PC-9 (cell line): ENCODE measurements at regions not wholly inside any gene's neighbourhood (a gene's known extent, or its start where the extent isn't known, plus 50 kb on each side); places are given as distances from the start of the nearest gene placed in this dataset.

Experiments used
- BruUV-seq: library from RNA; stranded (reverse); fragments of 400-500 nt; replicated peaks from 2 replicates; lab custom pipeline; 2021; lab: Mats Ljungman, UMichigan
- CTCF ChIA-PET: fragments of 300-600 bp; sonication (Branson Sonifier 250); formaldehyde crosslinking; loops from one replicate; lab custom pipeline; 2022; ENCODE audit warnings: antibody characterized with exemption; lab: Charles Lee
- POLR2A ChIA-PET: fragments of 300-600 bp; sonication (Branson Sonifier 250); formaldehyde crosslinking; loops from one replicate; lab custom pipeline; 2022; ENCODE audit warnings: antibody characterized with exemption; ENCODE audit not compliant: unreplicated experiment; lab: Charles Lee
- DNase-seq, 2 experiments: peaks; one replicate each; pipeline versions ENCODE4 v3.0.0 to v3.0.0-alpha.2; 2015 to 2022; ENCODE audit warnings: mixed read lengths in 1 of 2
- H2AFZ ChIP-seq: fragments of 200-600 bp; sonication (generic); 2 replicates; pipeline ENCODE4 v1.8.1; 2017; ENCODE audit warnings: antibody characterized with exemption
- H3F3A ChIP-seq: fragments of 200-600 bp; sonication (generic); 2 replicates; pipeline ENCODE4 v1.8.1; 2017; ENCODE audit warnings: antibody characterized with exemption, mild to moderate bottlenecking, low read depth; ENCODE audit not compliant: insufficient read depth
- H3K27ac ChIP-seq: fragments of 200-600 bp; sonication (generic); 2 replicates; pipeline ENCODE4 v1.6.1; 2016; ENCODE audit warnings: mixed run types
- H3K27me3 ChIP-seq: fragments of 200-600 bp; sonication (generic); 2 replicates; pipeline ENCODE4 v1.6.1; 2016; ENCODE audit warnings: low read depth, mixed run types; ENCODE audit not compliant: insufficient read depth
- H3K36me3 ChIP-seq: fragments of 200-600 bp; sonication (generic); 2 replicates; pipeline ENCODE4 v1.6.1; 2016; ENCODE audit warnings: low read depth, mixed run types
- H3K4me1 ChIP-seq: fragments of 200-600 bp; sonication (generic); replicated peaks from 2 replicates; pipeline ENCODE4 v1.6.1; 2016; ENCODE audit warnings: mixed run types; ENCODE audit not compliant: insufficient read depth
- H3K4me2 ChIP-seq: fragments of 200-600 bp; sonication (generic); 2 replicates; pipeline ENCODE4 v1.6.1; 2017; ENCODE audit warnings: mixed run types
- H3K4me3 ChIP-seq: fragments of 200-600 bp; sonication (generic); 2 replicates; pipeline ENCODE4 v1.6.1; 2016; ENCODE audit warnings: mixed run types
- H3K79me2 ChIP-seq: fragments of 200-600 bp; sonication (generic); 2 replicates; pipeline ENCODE4 v1.6.1; 2017; ENCODE audit warnings: low read depth, mixed run types
- H3K9me2 ChIP-seq: fragments of 200-600 bp; sonication (generic); 2 replicates; pipeline ENCODE4 v1.8.1; 2017; ENCODE audit warnings: mild to moderate bottlenecking; ENCODE audit not compliant: insufficient read depth
- H3K9me3 ChIP-seq: fragments of 200-600 bp; sonication (generic); 2 replicates; pipeline ENCODE4 v1.8.1; 2016; ENCODE audit warnings: low read depth; ENCODE audit not compliant: insufficient read depth
- H4K20me1 ChIP-seq: fragments of 200-600 bp; sonication (generic); 2 replicates; pipeline ENCODE4 v1.8.1; 2017; ENCODE audit not compliant: insufficient read depth
- EZH2 ChIP-seq: fragments of 200-600 bp; sonication (generic); IDR thresholded peaks from 2 replicates; pipeline ENCODE4 v1.8.0; 2017; ENCODE audit warnings: antibody characterized with exemption, low read depth
- intact Hi-C: fragments of 100-400 bp; cut with micrococcal nuclease; formaldehyde crosslinking; loops from one replicate; pipeline ENCODE4 v1.10.0; 2022; ENCODE audit not compliant: unreplicated experiment
- TF ChIP-seq, protein P1 (sequence below): fragments of 200-600 bp; sonication (generic); conservative IDR thresholded peaks from 2 replicates; pipeline ENCODE4 v1.6.1; 2017; ENCODE audit warnings: mixed run types, antibody characterized with exemption, mild to moderate bottlenecking, moderate library complexity

DNA sequence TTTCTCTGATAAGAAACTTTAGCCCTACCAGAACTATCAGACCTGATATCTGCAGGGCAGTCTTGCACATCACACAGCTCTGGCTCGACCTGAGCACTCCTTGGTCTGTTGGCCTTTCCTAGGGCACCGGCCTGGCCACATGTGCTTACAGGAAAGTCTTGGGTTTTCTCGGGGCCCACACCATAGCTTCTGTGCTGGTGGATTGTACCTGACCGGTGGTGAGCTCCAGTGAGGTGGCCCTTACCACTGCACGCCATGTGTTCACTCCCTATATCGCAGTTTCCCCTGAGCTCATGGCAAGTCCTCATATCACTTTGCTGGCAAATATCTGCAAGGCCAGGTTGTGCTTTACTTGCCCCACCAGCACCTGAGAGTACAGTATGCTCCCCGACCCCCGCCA lies 2637.4 kb downstream of the ARAP2 start:
- H2AFZ ChIP-seq, result no peak overlapping the region
- no peaks in the 10 kb centered on the region for H3K27me3 ChIP-seq
- intact Hi-C loops, result no loop called here
- no TSS peak for BruUV-seq
- no peak overlapping the region for H3K27ac ChIP-seq
- no peak overlapping the region for H3K4me2 ChIP-seq
- no peaks in the 10 kb centered on the region for H3K9me2 ChIP-seq
- no peaks in the 10 kb centered on the region for H3K36me3 ChIP-seq
- TF ChIP-seq, protein P1, sequence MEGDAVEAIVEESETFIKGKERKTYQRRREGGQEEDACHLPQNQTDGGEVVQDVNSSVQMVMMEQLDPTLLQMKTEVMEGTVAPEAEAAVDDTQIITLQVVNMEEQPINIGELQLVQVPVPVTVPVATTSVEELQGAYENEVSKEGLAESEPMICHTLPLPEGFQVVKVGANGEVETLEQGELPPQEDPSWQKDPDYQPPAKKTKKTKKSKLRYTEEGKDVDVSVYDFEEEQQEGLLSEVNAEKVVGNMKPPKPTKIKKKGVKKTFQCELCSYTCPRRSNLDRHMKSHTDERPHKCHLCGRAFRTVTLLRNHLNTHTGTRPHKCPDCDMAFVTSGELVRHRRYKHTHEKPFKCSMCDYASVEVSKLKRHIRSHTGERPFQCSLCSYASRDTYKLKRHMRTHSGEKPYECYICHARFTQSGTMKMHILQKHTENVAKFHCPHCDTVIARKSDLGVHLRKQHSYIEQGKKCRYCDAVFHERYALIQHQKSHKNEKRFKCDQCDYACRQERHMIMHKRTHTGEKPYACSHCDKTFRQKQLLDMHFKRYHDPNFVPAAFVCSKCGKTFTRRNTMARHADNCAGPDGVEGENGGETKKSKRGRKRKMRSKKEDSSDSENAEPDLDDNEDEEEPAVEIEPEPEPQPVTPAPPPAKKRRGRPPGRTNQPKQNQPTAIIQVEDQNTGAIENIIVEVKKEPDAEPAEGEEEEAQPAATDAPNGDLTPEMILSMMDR, result no peak
- TF ChIP-seq EZH2, result no peak
- H3K79me2 ChIP-seq, result no peaks in the 10 kb centered on the region
- no peaks in the 10 kb centered on the region for H3F3A ChIP-seq
- no peaks in the 10 kb centered on the region for H3K9me3 ChIP-seq
- ChIA-PET CTCF (no interaction called here), POLR2A (no interaction called here)
- no peaks in the 10 kb centered on the region for H4K20me1 ChIP-seq
- H3K4me1 ChIP-seq, result no peaks in the 10 kb centered on the region
- DNase-seq, result no peak
- H3K4me3 ChIP-seq, result no peak overlapping the region

DNA sequence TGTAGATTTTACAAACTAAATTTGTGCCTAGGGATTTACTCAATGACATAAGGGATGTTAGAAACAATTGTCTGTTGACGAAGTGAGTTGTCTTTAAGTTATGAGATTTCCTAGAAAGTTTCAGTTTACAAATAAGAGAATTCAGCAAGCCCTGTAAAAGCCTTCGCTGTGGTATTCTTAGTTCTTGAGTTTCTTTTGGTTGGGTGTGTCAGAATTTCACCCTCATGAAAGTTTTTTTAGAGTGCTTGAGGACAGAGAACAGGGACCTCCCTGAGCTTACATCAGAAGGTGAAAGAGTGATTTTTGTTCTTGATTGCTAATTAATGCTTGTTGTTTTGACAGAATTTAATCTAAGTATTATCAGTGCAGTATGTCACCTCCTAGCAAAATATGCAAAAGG lies 2628.2 kb downstream of the ARAP2 start:
- intact Hi-C loops, result no loop called here
- ChIA-PET POLR2A (no interaction called here), CTCF (no interaction called here)
- Histone ChIP-seq H3K9me3 (no peaks in the 10 kb centered on the region), H4K20me1 (no peaks in the 10 kb centered on the region), H3K27me3 (no peaks in the 10 kb centered on the region), H2AFZ (no peak overlapping the region), H3K79me2 (no peaks in the 10 kb centered on the region), H3K4me2 (no peak overlapping the region), H3K9me2 (no peaks in the 10 kb centered on the region), H3K27ac (no peak overlapping the region), H3K4me1 (no peaks in the 10 kb centered on the region), H3F3A (no peaks in the 10 kb centered on the region), H3K36me3 (no peaks in the 10 kb centered on the region), H3K4me3 (no peak overlapping the region)
- TF ChIP-seq, protein P1, result no peak
- no peak for TF ChIP-seq EZH2
- no peak for DNase-seq
- no TSS peak for BruUV-seq

DNA sequence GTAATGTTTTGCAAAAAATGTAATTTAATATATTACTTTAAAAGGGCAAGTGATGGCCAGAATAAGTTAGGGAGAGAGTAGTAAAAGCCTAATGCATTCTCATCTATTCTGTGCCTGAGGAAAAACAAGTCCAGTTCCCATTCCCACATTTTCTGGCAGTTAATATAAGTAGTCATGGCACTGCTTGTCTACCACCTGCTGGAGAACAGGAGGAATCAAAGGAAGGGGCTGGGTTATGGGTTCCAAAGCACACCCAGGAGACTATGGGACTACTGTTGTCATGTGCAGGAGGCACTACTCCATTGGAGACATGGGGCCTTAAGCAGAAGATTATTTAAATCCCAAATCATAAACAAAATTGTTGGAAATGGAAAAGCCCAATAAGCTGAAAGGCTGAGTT lies 2618.6 kb downstream of the ARAP2 start:
- no peaks in the 10 kb centered on the region for H3K4me1 ChIP-seq
- H3K79me2 ChIP-seq, result no peaks in the 10 kb centered on the region
- H3K36me3 ChIP-seq, result no peaks in the 10 kb centered on the region
- ChIA-PET CTCF (no interaction called here), POLR2A (interaction anchor here (0.6 kb wide), 1 partner anchor 661 kb away, joined by 3 read pairs; no protein-coding TSS in a partner anchor)
- no peaks in the 10 kb centered on the region for H3K27me3 ChIP-seq
- H3K27ac ChIP-seq, result no peak overlapping the region
- no peak overlapping the region for H3K4me3 ChIP-seq
- intact Hi-C loops, result no loop called here
- H2AFZ ChIP-seq, result no peak overlapping the region
- no TSS peak for BruUV-seq
- H3K9me3 ChIP-seq, result no peaks in the 10 kb centered on the region
- no peaks in the 10 kb centered on the region for H3K9me2 ChIP-seq
- TF ChIP-seq, protein P1, result no peak
- no peak for TF ChIP-seq EZH2
- no peaks in the 10 kb centered on the region for H3F3A ChIP-seq
- H3K4me2 ChIP-seq, result no peak overlapping the region
- H4K20me1 ChIP-seq, result no peaks in the 10 kb centered on the region
- DNase-seq, result no peak
